ENCODE measurements at regions not wholly inside any gene's neighbourhood (a gene's known extent, or its start where the extent isn't known, plus 50 kb on each side); places are given as distances from the start of the nearest gene placed in this dataset.

DNA sequence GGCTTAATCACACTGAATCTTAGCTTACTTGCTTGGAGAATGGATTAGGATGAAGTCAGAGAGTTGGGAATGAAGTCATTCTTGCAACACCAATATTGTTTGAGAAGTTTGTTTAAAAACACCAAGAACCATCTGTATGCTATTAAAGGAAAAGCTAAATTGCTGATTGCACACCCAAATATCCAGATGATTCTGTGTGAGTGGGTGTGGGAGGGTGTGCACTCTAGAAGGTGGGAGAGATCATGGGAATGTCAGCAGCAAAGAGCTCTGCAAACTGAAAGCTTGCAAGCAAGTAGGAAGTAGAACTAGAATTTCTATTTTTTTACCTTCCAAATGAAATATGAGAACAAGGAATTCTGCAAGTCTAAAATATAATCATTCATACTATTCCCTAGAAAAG lies 364.9 kb downstream of the NR2F2 start:
- TF ChIP-seq CTCF (IDR thresholded peaks at IDR 0.05; ENCODE audit: borderline replicate concordance, extremely low read depth, low read length, poor library complexity, severe bottlenecking) (no peak), EZH2 (IDR thresholded peaks at IDR 0.05; ENCODE audit: borderline replicate concordance, low read depth, low read length, severe bottlenecking) (no peak)
